ENCODE measurements at regions not wholly inside any gene's neighbourhood (a gene's known extent, or its start where the extent isn't known, plus 50 kb on each side); places are given as distances from the start of the nearest gene placed in this dataset.

- intact Hi-C loops (cut with micrococcal nuclease) (no loop called here), dilution Hi-C loops (cut with MboI; ENCODE audit: extremely low pct_ligation_motif_present, low sequenced_read_pairs) (no loop called here)
- Histone ChIP-seq H3K4me1 (ENCODE audit: control insufficient read depth, extremely low read depth, insufficient read depth, low read length) (no peaks in the 10 kb centered on the region), H3K4me2 (ENCODE audit: insufficient read depth, low read length) (no peak overlapping the region), H3K79me2 (ENCODE audit: control insufficient read depth, insufficient read depth, low read length) (no peaks in the 10 kb centered on the region), H3K27ac (ENCODE audit: insufficient read depth, low read depth, low read length) (no peak overlapping the region), H3K9me1 (replicated peaks; ENCODE audit: control insufficient read depth, extremely low read depth, insufficient read depth, low read length) (no peaks in the 10 kb centered on the region), H3K27me3 (ENCODE audit: control insufficient read depth in 2 of 2, insufficient read depth in 2 of 2, low read length in 2 of 2) (no peaks in the 10 kb centered on the region), H2AFZ (ENCODE audit: low read depth, low read length) (no peak overlapping the region), H3K36me3 (ENCODE audit: control insufficient read depth in 2 of 2, extremely low read depth in 1 of 2, insufficient read depth in 2 of 2, low read length in 2 of 2) (no peaks in the 10 kb centered on the region), H3K9me3 (replicated peaks; ENCODE audit: control insufficient read depth, insufficient read depth, low read length) (no peaks in the 10 kb centered on the region), H4K20me1 (replicated peaks; ENCODE audit: control insufficient read depth, extremely low read depth, insufficient read depth, low read length) (no peaks in the 10 kb centered on the region), H3K4me3 (replicated peaks in 1 of 3; ENCODE audit: insufficient read depth in 1 of 3, low read depth in 1 of 3, low read length in 3 of 3) (no peak overlapping the region), H3K9ac (replicated peaks; ENCODE audit: extremely low read depth, insufficient read depth, low read length) (no peak overlapping the region)
- no TSS peak for BruUV-seq (replicated peaks)
- ChIA-PET POLR2A (no interaction called here), CTCF (interaction anchor here (0.9 to 1.5 kb wide), 2 partner anchors 13 to 560 kb away, joined by 3 to 4 read pairs; no protein-coding TSS in a partner anchor)
- DNase-seq (ENCODE audit: low read depth, low spot score) (no peak), FAIRE-seq (no peak)
- TF ChIP-seq EZH2 (IDR thresholded peaks at IDR 0.05; ENCODE audit: borderline replicate concordance, low read depth, low read length, severe bottlenecking) = no peak
- TF ChIP-seq JUN (IDR thresholded peaks at IDR 0.05; ENCODE audit: borderline replicate concordance, insufficient read depth, insufficient read length, low read depth) = no peak
- TF ChIP-seq POLR2A (IDR thresholded peaks at IDR 0.05; ENCODE audit: low read depth, low read length) = no peak
- TF ChIP-seq CTCF (IDR thresholded peaks at IDR 0.05; ENCODE audit: extremely low read depth in 1 of 2, insufficient read depth in 1 of 2, low read depth in 1 of 2, low read length in 2 of 2) = no peak
- TF ChIP-seq MYC (IDR thresholded peaks at IDR 0.05; ENCODE audit: low read depth, low read length) = no peak
- no peak for TF ChIP-seq MAX (IDR thresholded peaks at IDR 0.05; ENCODE audit: insufficient read depth, insufficient read length)
- no peak for TF ChIP-seq POLR2AphosphoS5 (IDR thresholded peaks at IDR 0.05; ENCODE audit: insufficient read depth, low read depth, low read length)
- no peak for TF ChIP-seq FOS (IDR thresholded peaks at IDR 0.05; ENCODE audit: borderline replicate concordance, insufficient read depth, low read length)
- TF ChIP-seq GATA2 (IDR thresholded peaks at IDR 0.05; ENCODE audit: insufficient read depth, insufficient read length, low read depth, low read length) = no peak
These were observed 584.1 kb upstream of the NUDT12 start for GRCh38 chr5:104146652-104147051.

Data from endothelial cell of umbilical vein (primary cell).